ENCODE measurements at regions not wholly inside any gene's neighbourhood (a gene's known extent, or its start where the extent isn't known, plus 50 kb on each side); places are given as distances from the start of the nearest gene placed in this dataset.

DNA sequence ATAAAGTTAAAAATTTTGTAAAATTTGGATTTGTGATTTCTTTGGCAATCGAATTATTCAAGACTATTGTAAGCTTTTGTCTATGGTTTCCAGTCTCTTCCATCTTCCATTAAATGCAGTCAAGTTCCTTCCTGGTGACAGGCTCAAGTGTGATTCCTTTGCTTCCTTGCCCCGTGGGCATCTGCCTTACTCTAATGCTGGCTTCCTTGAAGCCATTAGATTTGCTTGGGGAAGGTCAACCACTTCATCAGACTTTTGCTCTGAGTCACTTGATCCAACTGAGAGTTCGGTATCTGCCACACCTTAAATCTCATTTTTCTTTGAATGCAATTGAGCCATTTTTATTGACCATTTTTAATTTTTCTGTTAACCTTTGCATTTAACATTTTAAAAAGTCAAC, 648.8 kb downstream of the SPOCK3 start:
- intact Hi-C loops (cut with DNase I, micrococcal nuclease): no loop called here
- DNase-seq: no peak
- no peak for ATAC-seq
- no peak overlapping the region for H3K4me3 ChIP-seq
- H3K4me1 ChIP-seq (ENCODE audit: low read depth): no peaks in the 10 kb centered on the region
- TF ChIP-seq, protein P1, sequence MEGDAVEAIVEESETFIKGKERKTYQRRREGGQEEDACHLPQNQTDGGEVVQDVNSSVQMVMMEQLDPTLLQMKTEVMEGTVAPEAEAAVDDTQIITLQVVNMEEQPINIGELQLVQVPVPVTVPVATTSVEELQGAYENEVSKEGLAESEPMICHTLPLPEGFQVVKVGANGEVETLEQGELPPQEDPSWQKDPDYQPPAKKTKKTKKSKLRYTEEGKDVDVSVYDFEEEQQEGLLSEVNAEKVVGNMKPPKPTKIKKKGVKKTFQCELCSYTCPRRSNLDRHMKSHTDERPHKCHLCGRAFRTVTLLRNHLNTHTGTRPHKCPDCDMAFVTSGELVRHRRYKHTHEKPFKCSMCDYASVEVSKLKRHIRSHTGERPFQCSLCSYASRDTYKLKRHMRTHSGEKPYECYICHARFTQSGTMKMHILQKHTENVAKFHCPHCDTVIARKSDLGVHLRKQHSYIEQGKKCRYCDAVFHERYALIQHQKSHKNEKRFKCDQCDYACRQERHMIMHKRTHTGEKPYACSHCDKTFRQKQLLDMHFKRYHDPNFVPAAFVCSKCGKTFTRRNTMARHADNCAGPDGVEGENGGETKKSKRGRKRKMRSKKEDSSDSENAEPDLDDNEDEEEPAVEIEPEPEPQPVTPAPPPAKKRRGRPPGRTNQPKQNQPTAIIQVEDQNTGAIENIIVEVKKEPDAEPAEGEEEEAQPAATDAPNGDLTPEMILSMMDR (IDR thresholded peaks at IDR 0.05): no peak
- no peaks in the 10 kb centered on the region for H3K36me3 ChIP-seq (ENCODE audit: low read depth)
- H3K9me3 ChIP-seq: no peaks in the 10 kb centered on the region

- intact Hi-C loops (cut with DNase I, micrococcal nuclease): loop anchor here in 1 of 2 donors (10.0 kb wide), 1 partner anchor 430 kb away; no protein-coding TSS in a partner anchor
- ATAC-seq: peak; percentile 79
- no peaks in the 10 kb centered on the region for H3K4me1 ChIP-seq (ENCODE audit: low read depth)
- no peaks in the 10 kb centered on the region for H3K36me3 ChIP-seq (ENCODE audit: low read depth)
- DNase-seq: peak in 2 of 3 donors; percentile 40 to 59
- H3K4me3 ChIP-seq: no peak overlapping the region
- H3K9me3 ChIP-seq: no peaks in the 10 kb centered on the region
- TF ChIP-seq, protein P1 (IDR thresholded peaks at IDR 0.05): no peak
These were observed 639.9 kb downstream of the SPOCK3 start for GRCh38 chr4:166594326-166594946.

GRCh38 chr4:166600264-166600663, 634.0 kb downstream of the SPOCK3 start:
- TF ChIP-seq, protein P1 (IDR thresholded peaks at IDR 0.05): no peak
- no peak for DNase-seq
- no peak for ATAC-seq
- Histone ChIP-seq H3K9me3 (no peaks in the 10 kb centered on the region), H3K4me3 (no peak overlapping the region), H3K36me3 (ENCODE audit: low read depth) (no peaks in the 10 kb centered on the region), H3K4me1 (ENCODE audit: low read depth) (no peaks in the 10 kb centered on the region)
- intact Hi-C loops (cut with DNase I, micrococcal nuclease): no loop called here

GRCh38 chr4:166602068-166602467, 632.2 kb downstream of the SPOCK3 start:
- peak in 1 of 3 donors; percentile 40 for DNase-seq
- TF ChIP-seq, protein P1 (IDR thresholded peaks at IDR 0.05): no peak
- Histone ChIP-seq H3K36me3 (ENCODE audit: low read depth) (no peaks in the 10 kb centered on the region), H3K4me3 (no peak overlapping the region), H3K9me3 (no peaks in the 10 kb centered on the region), H3K4me1 (ENCODE audit: low read depth) (no peaks in the 10 kb centered on the region)
- no peak for ATAC-seq
- intact Hi-C loops (cut with DNase I, micrococcal nuclease): no loop called here

DNA sequence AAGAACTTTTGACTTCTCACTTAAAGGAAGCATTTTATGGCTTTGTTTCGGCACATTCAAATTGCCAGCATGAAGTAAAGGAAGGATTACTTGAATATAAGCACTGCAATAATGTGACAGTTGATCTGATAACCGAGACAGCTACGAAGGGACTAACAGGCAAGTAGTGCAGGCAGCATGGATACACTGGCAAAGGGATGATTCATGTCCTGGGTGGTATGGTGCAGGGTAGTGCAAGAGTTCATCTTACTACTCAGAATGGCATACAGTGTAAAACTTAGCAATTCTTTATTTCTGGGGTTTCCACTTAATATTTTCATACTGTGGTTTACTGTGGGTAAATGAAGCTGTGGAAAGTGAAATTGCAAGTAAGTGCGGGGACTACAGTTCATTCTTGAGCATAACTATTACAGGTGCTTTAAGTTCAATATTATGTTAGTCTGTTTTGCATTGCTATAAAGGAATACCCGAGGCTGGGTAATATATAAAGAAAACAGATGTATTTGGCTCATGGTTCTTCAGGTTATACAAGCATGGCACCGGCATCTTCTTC, 611.8 kb downstream of the SPOCK3 start:
- no peak for ATAC-seq
- Histone ChIP-seq H3K4me1 (ENCODE audit: low read depth) (no peaks in the 10 kb centered on the region), H3K4me3 (no peak overlapping the region), H3K9me3 (no peaks in the 10 kb centered on the region), H3K36me3 (ENCODE audit: low read depth) (no peaks in the 10 kb centered on the region)
- TF ChIP-seq, protein P1 (IDR thresholded peaks at IDR 0.05): no peak
- intact Hi-C loops (cut with DNase I, micrococcal nuclease): no loop called here
- DNase-seq: no peak

All from mucosa of descending colon (tissue), 3 donors.